Stimulated activated CD4-positive, alpha-beta T cell treated with anti-CD3 and anti-CD28 coated beads, Interleukin-2, amount 100 ng/mL, for 48 hours (primary cell): ENCODE measurements at regions not wholly inside any gene's neighbourhood (a gene's known extent, or its start where the extent isn't known, plus 50 kb on each side); places are given as distances from the start of the nearest gene placed in this dataset.
"Not testable (repeated sequence)": the region's sequence is repeated elsewhere in the genome, so short reads cannot be mapped to it uniquely, and the experiment has no call there.

ENCODE experiments used
- DNase-seq, 2 donors: peaks; one replicate each; pipeline ENCODE4 v3.0.0-alpha.2; 2020

- no peak for DNase-seq
Observed at GRCh38 chr21:15283138-15283537, 218.3 kb upstream of the NRIP1 start.

- no peak for DNase-seq
Observed at GRCh38 chr21:15283789-15284188, 219.0 kb upstream of the NRIP1 start.

- DNase-seq = no peak
Observed at GRCh38 chr21:15285556-15285955, 220.8 kb upstream of the NRIP1 start.

- DNase-seq = no peak
Observed at GRCh38 chr21:15289246-15289645, 224.4 kb upstream of the NRIP1 start.

- DNase-seq = no peak
Observed at GRCh38 chr21:15289896-15290841, 225.4 kb upstream of the NRIP1 start.

- DNase-seq = no peak
Observed at GRCh38 chr21:15291621-15292266, 226.9 kb upstream of the NRIP1 start.

- DNase-seq = no peak
Observed at GRCh38 chr21:15293240-15293639, 228.4 kb upstream of the NRIP1 start.

- DNase-seq = no peak
Observed at GRCh38 chr21:15295875-15296274, 231.1 kb upstream of the NRIP1 start.

- DNase-seq = no peak
Observed at GRCh38 chr21:15297824-15298223, 233.0 kb upstream of the NRIP1 start.

- no peak for DNase-seq
Observed at GRCh38 chr21:15298306-15298705, 233.5 kb upstream of the NRIP1 start.

- DNase-seq = not testable (repeated sequence)
Observed at GRCh38 chr21:15298755-15299154, 234.0 kb upstream of the NRIP1 start.

- no peak for DNase-seq
Observed at GRCh38 chr21:15300131-15300530, 235.3 kb upstream of the NRIP1 start.

GRCh38 chr21:15301014-15301413, 236.2 kb upstream of the NRIP1 start:
- DNase-seq = no peak

- DNase-seq = no peak
Observed at GRCh38 chr21:15301736-15302135, 236.9 kb upstream of the NRIP1 start.

- DNase-seq = no peak
Observed at GRCh38 chr21:15306271-15306670, 241.5 kb upstream of the NRIP1 start.

GRCh38 chr21:15308333-15308732, 243.5 kb upstream of the NRIP1 start:
- DNase-seq = no peak

- DNase-seq = no peak
Observed at GRCh38 chr21:15309022-15309590, 244.3 kb upstream of the NRIP1 start.

GRCh38 chr21:15309721-15310120, 244.9 kb upstream of the NRIP1 start:
- DNase-seq = no peak

GRCh38 chr21:15311510-15311909, 246.7 kb upstream of the NRIP1 start:
- no peak for DNase-seq

GRCh38 chr21:15317034-15317433, 252.2 kb upstream of the NRIP1 start:
- not testable (repeated sequence) for DNase-seq

- DNase-seq = no peak
Observed at GRCh38 chr21:15319727-15320126, 254.9 kb upstream of the NRIP1 start.

- DNase-seq = no peak
Observed at GRCh38 chr21:15324542-15324941, 259.7 kb upstream of the NRIP1 start.

- DNase-seq = no peak
Observed at GRCh38 chr21:15326032-15326867, 261.4 kb upstream of the NRIP1 start.
